ENCODE measurements at regions not wholly inside any gene's neighbourhood (a gene's known extent, or its start where the extent isn't known, plus 50 kb on each side); places are given as distances from the start of the nearest gene placed in this dataset.

- DNase-seq, result no peak
These were observed 127.2 kb upstream of the STT3B start for GRCh38 chr3:31405515-31405914.

- no peak for DNase-seq
These were observed 125.8 kb upstream of the STT3B start for GRCh38 chr3:31406896-31407295.

GRCh38 chr3:31407665-31408064 lies 125.1 kb upstream of the STT3B start:
- DNase-seq, result no peak

- no peak for DNase-seq
These were observed 124.0 kb upstream of the STT3B start for GRCh38 chr3:31408720-31409119.

- DNase-seq, result no peak
These were observed 123.3 kb upstream of the STT3B start for GRCh38 chr3:31409389-31409788.

- no peak for DNase-seq
These were observed 122.9 kb upstream of the STT3B start for GRCh38 chr3:31409866-31410265.

- no peak for DNase-seq
These were observed 122.3 kb upstream of the STT3B start for GRCh38 chr3:31410411-31410810.

GRCh38 chr3:31412832-31413231 lies 119.9 kb upstream of the STT3B start:
- DNase-seq, result no peak

GRCh38 chr3:31413515-31413914 lies 119.2 kb upstream of the STT3B start:
- no peak for DNase-seq

GRCh38 chr3:31416980-31417379 lies 115.7 kb upstream of the STT3B start:
- no peak for DNase-seq

- DNase-seq, result no peak
These were observed 115.2 kb upstream of the STT3B start for GRCh38 chr3:31417486-31417885.

- DNase-seq, result no peak
These were observed 112.4 kb upstream of the STT3B start for GRCh38 chr3:31420311-31420710.

GRCh38 chr3:31421314-31422048 lies 111.2 kb upstream of the STT3B start:
- DNase-seq, result no peak

- no peak for DNase-seq
These were observed 110.5 kb upstream of the STT3B start for GRCh38 chr3:31422237-31422636.

- no peak for DNase-seq
These were observed 109.2 kb upstream of the STT3B start for GRCh38 chr3:31423482-31423881.

- DNase-seq, result no peak
These were observed 107.3 kb upstream of the STT3B start for GRCh38 chr3:31425401-31425800.

- no peak for DNase-seq
These were observed 105.1 kb upstream of the STT3B start for GRCh38 chr3:31427623-31428022.

- no peak for DNase-seq
These were observed 101.4 kb upstream of the STT3B start for GRCh38 chr3:31431321-31431720.

GRCh38 chr3:31432897-31433678 lies 99.6 kb upstream of the STT3B start:
- no peak for DNase-seq

- no peak for DNase-seq
These were observed 99.1 kb upstream of the STT3B start for GRCh38 chr3:31433679-31433992.

- DNase-seq, result no peak
These were observed 97.9 kb upstream of the STT3B start for GRCh38 chr3:31434819-31435218.

GRCh38 chr3:31436830-31437229 lies 95.9 kb upstream of the STT3B start:
- no peak for DNase-seq

GRCh38 chr3:31438742-31439141 lies 94.0 kb upstream of the STT3B start:
- DNase-seq, result no peak

GRCh38 chr3:31439890-31440750 lies 92.6 kb upstream of the STT3B start:
- no peak for DNase-seq

Measured in hematopoietic multipotent progenitor cell treated with erythropoietin and hydrocortisone succinate and interleukin-3 and kit ligand, for 8 days (in vitro differentiated cells).